ENCODE measurements at regions not wholly inside any gene's neighbourhood (a gene's known extent, or its start where the extent isn't known, plus 50 kb on each side); places are given as distances from the start of the nearest gene placed in this dataset.

DNA sequence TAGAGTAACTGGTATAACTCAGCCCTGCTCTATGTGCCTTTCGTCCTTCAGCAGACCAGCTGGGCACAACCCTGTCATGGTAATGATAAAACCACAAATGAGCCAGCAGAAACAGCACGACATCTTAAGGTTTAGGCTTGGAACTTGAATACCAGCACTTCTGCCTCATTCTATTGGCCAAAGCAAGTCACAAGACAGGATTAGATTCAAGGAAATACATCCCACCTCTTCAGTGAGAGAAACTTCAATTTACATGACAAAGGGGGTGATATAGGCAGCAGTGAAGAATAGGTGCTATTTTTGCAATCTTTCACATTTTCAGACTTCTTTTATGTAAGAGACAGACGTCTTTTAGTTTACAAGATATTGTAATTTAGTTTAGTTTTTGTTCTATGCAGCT, 69.8 kb upstream of the SLC35F1 start:
- no peak for DNase-seq
- no peak for TF ChIP-seq POLR2A (IDR thresholded peaks at IDR 0.05)
- TF ChIP-seq, protein P1, sequence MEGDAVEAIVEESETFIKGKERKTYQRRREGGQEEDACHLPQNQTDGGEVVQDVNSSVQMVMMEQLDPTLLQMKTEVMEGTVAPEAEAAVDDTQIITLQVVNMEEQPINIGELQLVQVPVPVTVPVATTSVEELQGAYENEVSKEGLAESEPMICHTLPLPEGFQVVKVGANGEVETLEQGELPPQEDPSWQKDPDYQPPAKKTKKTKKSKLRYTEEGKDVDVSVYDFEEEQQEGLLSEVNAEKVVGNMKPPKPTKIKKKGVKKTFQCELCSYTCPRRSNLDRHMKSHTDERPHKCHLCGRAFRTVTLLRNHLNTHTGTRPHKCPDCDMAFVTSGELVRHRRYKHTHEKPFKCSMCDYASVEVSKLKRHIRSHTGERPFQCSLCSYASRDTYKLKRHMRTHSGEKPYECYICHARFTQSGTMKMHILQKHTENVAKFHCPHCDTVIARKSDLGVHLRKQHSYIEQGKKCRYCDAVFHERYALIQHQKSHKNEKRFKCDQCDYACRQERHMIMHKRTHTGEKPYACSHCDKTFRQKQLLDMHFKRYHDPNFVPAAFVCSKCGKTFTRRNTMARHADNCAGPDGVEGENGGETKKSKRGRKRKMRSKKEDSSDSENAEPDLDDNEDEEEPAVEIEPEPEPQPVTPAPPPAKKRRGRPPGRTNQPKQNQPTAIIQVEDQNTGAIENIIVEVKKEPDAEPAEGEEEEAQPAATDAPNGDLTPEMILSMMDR (IDR thresholded peaks at IDR 0.05): no peak
- Histone ChIP-seq H3K4me1 (replicated peaks in 1 of 2) (no peaks in the 10 kb centered on the region), H3K27ac (no peak overlapping the region), H3K36me3 (replicated peaks in 1 of 2) (no peaks in the 10 kb centered on the region), H3K27me3 (no peaks in the 10 kb centered on the region), H3K4me3 (no peak overlapping the region), H3K9me3 (replicated peaks in 1 of 3) (no peaks in the 10 kb centered on the region)
- whole genome bisulfite sequencing, 4 donors: 46 to 57% (median 52%) methylated on average over 3 of the region's 3 CpGs
- intact Hi-C loops (cut with DNase I): no loop called here

DNA sequence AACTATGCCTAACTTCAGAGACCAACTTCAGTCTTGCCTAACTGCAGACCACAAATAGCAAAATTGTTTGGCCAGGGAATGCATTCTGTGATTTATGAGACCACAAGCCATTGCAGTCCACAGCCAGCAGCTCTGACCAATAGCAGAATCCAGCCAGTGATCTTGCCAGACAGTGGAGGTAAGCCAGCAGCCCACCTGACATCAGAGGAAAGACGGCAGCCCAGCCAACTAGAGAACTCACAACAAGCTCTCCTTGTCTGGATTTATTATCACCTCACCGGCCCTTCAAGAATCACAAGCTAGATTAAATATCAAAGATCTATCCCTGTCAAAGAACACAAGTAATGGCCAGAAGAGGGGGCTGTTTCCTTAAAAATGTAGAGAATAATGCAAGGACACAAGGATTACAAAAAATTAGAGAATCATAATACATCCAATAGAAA, 66.5 kb upstream of the SLC35F1 start:
- 13 to 36% (median 28%) methylated on average over 1 to 2 of the region's 2 CpGs for WGBS, 4 donors
- DNase-seq: no peak
- no peak for TF ChIP-seq POLR2A (IDR thresholded peaks at IDR 0.05)
- TF ChIP-seq, protein P1 (IDR thresholded peaks at IDR 0.05): peak in 4 of 6 experiments; percentile 7 to 32 (median 24)
- no peaks in the 10 kb centered on the region for H3K27me3 ChIP-seq
- no peaks in the 10 kb centered on the region for H3K4me1 ChIP-seq (replicated peaks in 1 of 2)
- H3K27ac ChIP-seq: no peak overlapping the region
- intact Hi-C loops (cut with DNase I): no loop called here
- H3K36me3 ChIP-seq (replicated peaks in 1 of 2): no peaks in the 10 kb centered on the region
- no peaks in the 10 kb centered on the region for H3K9me3 ChIP-seq (replicated peaks in 1 of 3)
- H3K4me3 ChIP-seq: no peak overlapping the region

DNA sequence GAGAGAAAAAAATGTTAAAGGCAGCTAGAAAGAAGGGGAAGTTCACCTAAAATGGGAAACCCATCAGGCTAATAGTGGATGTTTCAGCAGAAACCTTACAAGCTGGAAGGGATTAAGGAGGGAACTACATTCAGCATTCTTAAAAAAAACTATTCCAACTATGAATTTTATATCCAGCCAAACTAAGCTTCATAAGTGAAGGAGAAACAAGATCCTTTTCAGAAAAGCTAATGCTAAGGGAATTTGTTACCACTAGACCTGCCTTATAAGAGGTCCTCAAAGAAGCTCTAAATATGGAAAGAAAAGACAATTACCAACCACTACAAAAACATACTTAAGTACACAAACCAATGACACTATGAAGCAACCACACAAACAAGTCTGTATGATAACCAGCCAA, 59.2 kb upstream of the SLC35F1 start:
- Histone ChIP-seq H3K36me3 (replicated peaks in 1 of 2) (no peaks in the 10 kb centered on the region), H3K27ac (no peak overlapping the region), H3K4me3 (no peak overlapping the region), H3K4me1 (replicated peaks in 1 of 2) (no peaks in the 10 kb centered on the region), H3K9me3 (replicated peaks in 1 of 3) (no peaks in the 10 kb centered on the region), H3K27me3 (no peaks in the 10 kb centered on the region)
- intact Hi-C loops (cut with DNase I): no loop called here
- no peak for DNase-seq
- TF ChIP-seq, protein P1 (IDR thresholded peaks at IDR 0.05): no peak
- no peak for TF ChIP-seq POLR2A (IDR thresholded peaks at IDR 0.05)

DNA sequence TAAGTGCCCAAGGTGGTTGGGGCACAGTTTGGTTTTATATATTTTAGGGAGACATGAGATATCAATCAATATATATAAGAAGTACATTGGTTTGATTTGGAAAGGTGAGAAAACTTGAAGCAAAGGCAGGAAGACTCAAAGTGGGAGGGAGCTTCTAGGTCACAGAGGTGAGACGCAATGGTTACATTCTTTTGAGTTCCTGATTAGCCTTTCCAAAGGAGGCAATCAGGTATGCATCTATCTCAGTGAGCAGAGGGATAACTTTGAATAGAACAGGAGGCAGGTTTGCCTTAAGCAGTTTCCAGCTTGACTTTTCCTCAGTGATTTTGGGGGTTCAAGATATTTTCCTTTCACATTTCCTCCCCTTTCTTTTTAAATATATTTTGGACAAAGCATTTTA, 58.0 kb upstream of the SLC35F1 start:
- H3K4me1 ChIP-seq (replicated peaks in 1 of 2): no peaks in the 10 kb centered on the region
- WGBS, 4 donors: 59 to 74% (median 64%) methylated on average over 1 of the region's 1 CpG
- no peaks in the 10 kb centered on the region for H3K9me3 ChIP-seq (replicated peaks in 1 of 3)
- no peak for DNase-seq
- no peaks in the 10 kb centered on the region for H3K27me3 ChIP-seq
- H3K36me3 ChIP-seq (replicated peaks in 1 of 2): no peaks in the 10 kb centered on the region
- no peak overlapping the region for H3K4me3 ChIP-seq
- no peak for TF ChIP-seq POLR2A (IDR thresholded peaks at IDR 0.05)
- TF ChIP-seq, protein P1 (IDR thresholded peaks at IDR 0.05): no peak
- intact Hi-C loops (cut with DNase I): no loop called here
- no peak overlapping the region for H3K27ac ChIP-seq

All from adrenal gland (tissue), 9 donors.